Activated CD4-positive, alpha-beta T cell treated with anti-CD3 and anti-CD28 coated beads, Interleukin-2, amount 50 U/mL, for 16 hours (primary cell): ENCODE measurements at regions not wholly inside any gene's neighbourhood (a gene's known extent, or its start where the extent isn't known, plus 50 kb on each side); places are given as distances from the start of the nearest gene placed in this dataset.

Experiments used
- DNase-seq: peaks from one replicate; pipeline ENCODE4 v3.0.0-alpha.2; 2020

DNA sequence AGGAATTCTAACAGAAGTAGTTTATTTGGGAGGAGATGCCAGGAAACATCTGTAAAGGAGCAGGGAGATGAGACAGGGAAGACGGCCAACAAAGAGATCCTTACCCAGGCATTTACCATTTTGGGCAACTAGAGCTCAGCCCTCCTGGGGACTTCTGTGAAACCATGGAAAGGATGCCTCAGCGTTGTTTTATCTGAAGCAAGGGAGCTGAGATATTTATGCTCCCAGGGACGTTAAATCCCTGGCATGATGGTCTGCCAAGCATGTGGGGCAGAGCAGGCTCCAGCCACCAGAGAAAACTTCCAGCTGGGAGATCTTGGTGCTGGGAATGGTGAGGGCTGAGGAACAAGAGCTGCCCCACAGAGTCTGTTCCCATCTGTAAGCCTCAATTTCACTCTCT, 114.8 kb upstream of the FOXF1 start:
- no peak for DNase-seq

DNA sequence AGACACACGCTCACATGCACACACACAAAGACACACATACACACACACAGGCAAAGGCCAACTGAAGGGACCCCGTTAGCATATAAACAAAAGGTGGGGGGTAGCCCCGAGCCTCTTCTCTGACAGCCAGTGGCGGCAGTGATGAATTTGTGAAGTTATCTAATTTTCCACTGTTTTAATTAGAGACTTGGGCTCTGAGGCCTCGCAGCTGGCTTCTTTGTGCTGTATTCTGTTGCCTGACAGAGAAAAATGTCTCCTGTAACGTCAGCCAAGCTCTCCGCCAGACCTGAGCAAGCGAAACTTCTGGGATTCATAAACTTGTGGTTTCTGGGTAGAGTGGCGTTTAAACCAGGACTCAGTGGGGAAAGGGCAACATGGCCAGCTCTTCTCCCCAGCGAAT, 113.9 kb upstream of the FOXF1 start:
- DNase-seq = no peak

GRCh38 chr16:86396901-86397311, 113.4 kb upstream of the FOXF1 start:
- DNase-seq = no peak

DNA sequence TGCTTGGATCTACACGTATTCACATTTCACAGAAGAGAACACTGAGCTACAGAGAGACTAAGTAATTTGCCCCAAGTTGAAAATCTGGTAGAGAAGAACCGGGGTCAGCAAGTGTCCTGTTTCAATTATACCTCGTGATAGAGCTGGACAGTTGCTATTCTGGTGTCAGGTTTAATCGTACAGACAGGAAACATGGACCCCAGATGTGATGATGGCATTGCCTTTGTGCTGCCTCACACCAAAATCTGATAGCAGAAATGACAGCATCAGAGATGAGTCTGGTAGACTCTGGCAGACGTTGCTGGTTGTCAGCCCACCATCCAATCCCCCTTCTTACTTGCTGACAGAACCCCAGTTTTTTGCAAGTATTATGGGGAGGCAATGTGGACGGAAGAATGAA, 112.1 kb upstream of the FOXF1 start:
- no peak for DNase-seq

GRCh38 chr16:86398622-86399021, 111.7 kb upstream of the FOXF1 start:
- no peak for DNase-seq

- DNase-seq = no peak
Observed at GRCh38 chr16:86401126-86401525, 109.2 kb upstream of the FOXF1 start.

DNA sequence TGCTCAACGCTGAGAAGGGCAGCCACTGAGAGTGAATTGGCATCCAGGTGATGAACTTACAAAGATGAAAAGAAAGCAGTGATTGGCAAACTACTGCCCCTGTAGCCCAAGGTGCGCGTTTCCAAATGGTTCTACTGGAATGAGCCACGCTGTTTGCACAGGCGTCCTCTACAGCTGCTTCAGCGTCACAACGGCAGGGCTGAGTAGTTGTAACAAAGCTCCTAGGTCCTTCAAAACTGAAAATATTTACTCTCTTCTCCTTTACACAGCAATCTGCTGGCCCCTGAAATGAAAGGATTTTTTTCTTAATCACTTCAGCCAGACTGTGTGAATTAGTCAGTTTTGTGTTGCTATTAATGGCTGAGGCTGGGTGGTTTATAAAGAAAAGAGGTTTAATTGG, 107.2 kb upstream of the FOXF1 start:
- no peak for DNase-seq

- DNase-seq = no peak
Observed at GRCh38 chr16:86403541-86404163, 106.7 kb upstream of the FOXF1 start.

GRCh38 chr16:86404678-86405077, 105.6 kb upstream of the FOXF1 start:
- no peak for DNase-seq

- DNase-seq = no peak
Observed at GRCh38 chr16:86405319-86405718, 105.0 kb upstream of the FOXF1 start.

DNA sequence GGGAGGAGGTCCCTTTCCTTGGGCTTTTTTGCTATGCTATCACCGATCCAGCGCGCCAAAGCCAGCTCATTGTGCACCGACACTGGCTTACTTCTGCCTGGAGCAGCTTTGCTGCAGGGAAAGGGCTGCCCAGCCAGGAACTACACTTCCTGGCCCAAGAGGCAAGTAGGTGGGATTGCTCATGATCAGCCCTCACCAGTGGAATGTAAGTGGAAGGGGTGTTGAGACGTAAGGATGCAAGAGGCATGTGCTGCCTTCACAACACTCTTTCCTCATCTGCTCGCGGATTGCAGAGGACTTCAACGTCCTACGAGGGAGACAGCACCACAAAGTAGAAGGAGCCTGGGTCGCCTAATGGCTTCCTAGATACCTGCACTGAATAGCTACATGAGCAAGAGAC, 104.3 kb upstream of the FOXF1 start:
- DNase-seq = no peak

DNA sequence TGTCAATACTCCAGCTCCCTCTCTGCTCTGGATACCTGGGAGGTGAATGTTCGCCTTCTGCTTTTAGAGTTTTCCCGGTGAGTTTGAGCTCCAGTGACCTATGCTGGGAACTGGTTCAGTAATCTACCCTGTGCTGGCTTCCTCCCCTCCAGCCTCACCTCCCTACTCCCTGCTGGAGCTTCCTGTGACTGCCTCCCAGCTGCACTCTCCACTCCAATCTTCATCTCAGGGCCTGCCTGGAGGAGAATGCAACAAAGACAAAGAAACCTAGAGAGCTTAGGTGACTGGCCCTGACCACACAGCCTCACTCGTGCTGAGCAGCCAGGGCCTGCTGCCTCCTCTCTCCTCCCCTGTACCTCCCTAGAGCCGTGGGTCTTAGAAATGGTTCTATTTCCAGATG, 101.6 kb upstream of the FOXF1 start:
- DNase-seq = no peak

DNA sequence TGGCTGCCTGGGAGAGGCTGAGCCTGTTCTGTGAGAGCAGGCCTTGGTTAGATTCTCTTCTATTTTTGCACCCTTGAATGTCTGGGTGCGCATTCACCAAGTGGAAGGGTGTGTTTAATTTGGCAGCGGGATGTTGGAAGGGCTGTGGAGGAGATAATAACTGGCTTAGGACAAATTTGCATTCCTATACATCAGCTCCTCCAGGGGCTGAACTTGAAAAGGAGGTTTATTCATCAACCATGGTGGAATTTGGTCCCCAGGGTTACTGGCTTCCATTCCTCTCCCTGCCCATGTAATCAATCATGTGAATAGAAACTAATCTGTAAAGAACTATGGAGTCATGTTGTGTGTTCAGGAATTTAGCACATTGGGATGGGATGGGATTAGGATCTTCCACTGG, 100.2 kb upstream of the FOXF1 start:
- DNase-seq = no peak

- no peak for DNase-seq
Observed at GRCh38 chr16:86410529-86410928, 99.8 kb upstream of the FOXF1 start.

GRCh38 chr16:86411897-86412296, 98.4 kb upstream of the FOXF1 start:
- no peak for DNase-seq

DNA sequence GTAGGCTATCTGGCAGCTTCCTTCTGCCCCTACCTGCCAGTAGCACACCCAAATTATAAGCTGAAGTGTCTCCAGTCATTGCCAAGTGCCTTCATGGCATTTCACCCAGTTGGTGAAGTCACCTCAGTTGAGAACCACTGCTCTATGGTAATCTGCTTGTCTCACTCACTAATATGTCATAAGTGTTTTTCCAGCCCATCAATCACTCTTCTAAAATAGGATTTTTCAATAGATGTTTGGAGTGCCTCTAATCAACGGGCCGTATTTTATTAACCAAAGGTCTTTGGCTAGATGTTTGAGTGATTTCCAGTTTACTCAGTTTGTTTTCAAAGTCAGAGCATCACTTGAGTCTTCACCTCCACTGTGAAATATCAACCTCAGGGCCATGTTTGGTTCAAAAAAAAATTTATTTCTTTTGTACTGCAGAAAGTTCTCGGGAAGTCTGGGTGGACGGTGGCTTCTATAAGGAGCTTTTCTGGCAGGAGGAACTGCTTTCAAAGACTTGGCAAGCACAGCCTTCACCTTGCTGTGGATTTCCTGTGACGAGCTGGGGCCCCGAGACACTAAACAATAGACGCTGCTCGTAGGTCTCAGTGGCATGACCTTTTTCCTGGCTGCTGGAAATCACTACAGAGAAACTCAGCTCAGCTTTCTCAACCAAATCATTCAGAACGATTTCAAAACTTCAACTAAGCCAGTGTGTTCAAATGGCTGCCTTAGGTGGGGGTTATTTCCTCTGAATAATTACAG, 95.2 kb upstream of the FOXF1 start:
- DNase-seq = no peak

DNA sequence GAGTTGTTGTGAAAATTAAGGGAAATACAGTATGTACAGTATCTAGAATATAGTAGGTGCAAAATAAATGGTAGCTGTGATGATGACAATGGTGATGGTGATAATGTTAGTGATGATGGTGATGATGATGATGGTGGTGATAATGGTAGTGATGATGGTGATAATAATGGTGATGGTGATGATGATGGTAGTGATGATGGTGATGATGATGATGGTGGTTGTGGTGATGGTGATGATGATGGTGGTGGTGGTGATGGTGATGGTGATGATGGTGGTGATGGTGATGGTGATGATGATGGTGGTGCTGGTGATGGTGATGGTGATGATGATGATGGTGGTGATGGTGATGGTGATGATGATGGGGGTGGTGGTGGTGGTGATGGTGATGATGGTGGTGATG, 91.3 kb upstream of the FOXF1 start:
- no peak for DNase-seq

DNA sequence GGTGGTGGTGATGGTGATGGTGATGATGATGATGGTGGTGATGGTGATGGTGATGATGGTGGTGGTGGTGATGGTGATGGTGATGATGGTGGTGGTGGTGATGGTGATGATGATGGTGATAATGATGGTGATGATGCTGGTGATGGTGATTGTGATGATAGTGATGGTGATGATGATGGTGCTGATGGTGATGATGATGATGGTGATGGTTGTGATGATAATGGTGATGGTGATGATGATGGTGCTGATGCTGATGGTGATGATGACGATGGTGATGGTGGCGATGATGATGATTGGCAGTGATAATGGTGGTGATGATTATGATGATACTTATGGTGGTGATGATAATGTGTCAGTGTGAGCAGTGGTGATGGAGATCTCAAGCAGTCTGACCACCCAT, 90.8 kb upstream of the FOXF1 start:
- DNase-seq = no peak

- no peak for DNase-seq
Observed at GRCh38 chr16:86421995-86422394, 88.3 kb upstream of the FOXF1 start.

- no peak for DNase-seq
Observed at GRCh38 chr16:86424398-86424797, 85.9 kb upstream of the FOXF1 start.

GRCh38 chr16:86424985-86425384, 85.3 kb upstream of the FOXF1 start:
- no peak for DNase-seq

GRCh38 chr16:86426063-86426642, 84.2 kb upstream of the FOXF1 start:
- DNase-seq = no peak

DNA sequence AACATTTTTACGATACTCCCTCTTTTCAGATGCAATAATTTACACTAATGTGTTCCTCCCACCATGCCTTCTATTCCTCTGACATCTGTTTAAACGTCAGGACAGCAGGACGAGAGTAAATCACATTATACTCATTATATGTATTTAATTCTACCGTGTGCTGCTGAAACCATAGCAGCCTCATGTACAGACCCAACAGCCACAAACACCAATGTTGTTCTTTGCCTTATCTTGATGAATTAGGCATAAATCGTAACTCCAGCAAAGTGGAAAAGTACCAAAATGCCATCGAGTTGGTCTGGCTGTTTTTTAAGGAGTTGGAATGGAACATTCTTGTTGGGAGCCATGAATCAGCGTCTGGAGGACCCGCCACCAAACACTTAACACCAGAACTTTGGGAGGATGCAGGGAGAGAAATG, 82.9 kb upstream of the FOXF1 start:
- DNase-seq = no peak

- no peak for DNase-seq
Observed at GRCh38 chr16:86428729-86429517, 81.4 kb upstream of the FOXF1 start.
